Neuronal stem cell (in vitro differentiated cells): ENCODE measurements at regions not wholly inside any gene's neighbourhood (a gene's known extent, or its start where the extent isn't known, plus 50 kb on each side); places are given as distances from the start of the nearest gene placed in this dataset.

Experiments
- DNase-seq: peaks from one replicate; pipeline ENCODE4 v3.0.0-alpha.2; 2013; ENCODE audit warnings: low spot score
- H2AFZ ChIP-seq: one replicate; pipeline ENCODE4 v1.6.1; 2013; ENCODE audit warnings: mild to moderate bottlenecking, low read length, inconsistent platforms
- H2AK5ac ChIP-seq: 2 replicates; pipeline ENCODE4 v1.6.1; 2013; ENCODE audit warnings: low read depth, mild to moderate bottlenecking, inconsistent platforms, low read length, moderate library complexity, mixed read lengths
- H2BK120ac ChIP-seq: 2 replicates; pipeline ENCODE4 v1.6.1; 2013; ENCODE audit warnings: low read depth, mild to moderate bottlenecking, inconsistent platforms, low read length, moderate library complexity, mixed read lengths
- H2BK12ac ChIP-seq: one replicate; pipeline ENCODE4 v1.6.1; 2013; ENCODE audit warnings: low read length, inconsistent platforms
- H2BK15ac ChIP-seq: 2 replicates; pipeline ENCODE4 v1.6.1; 2013; ENCODE audit warnings: mild to moderate bottlenecking, low read length, inconsistent platforms, mixed read lengths
- H2BK5ac ChIP-seq: one replicate; pipeline ENCODE4 v1.6.1; 2013; ENCODE audit warnings: inconsistent platforms, mild to moderate bottlenecking, low read length, moderate library complexity
- H3K14ac ChIP-seq: one replicate; pipeline ENCODE4 v1.6.1; 2013; ENCODE audit warnings: low read length, inconsistent platforms
- H3K18ac ChIP-seq: 2 replicates; pipeline ENCODE4 v1.6.1; 2013; ENCODE audit warnings: low read length, inconsistent platforms
- H3K23ac ChIP-seq: 2 replicates; pipeline ENCODE4 v1.6.1; 2013; ENCODE audit warnings: low read depth, mild to moderate bottlenecking, mixed read lengths, low read length, inconsistent platforms; ENCODE audit not compliant: poor library complexity
- H3K27ac ChIP-seq: replicated peaks from 3 replicates; pipeline ENCODE4 v1.5.1; 2013; ENCODE audit warnings: low read length, inconsistent platforms
- H3K27me3 ChIP-seq, 3 experiments: 2 replicates each; pipeline ENCODE4 v1.6.1; 2013; ENCODE audit warnings: low read length in 3 of 3, mild to moderate bottlenecking in 2 of 3, inconsistent platforms in 1 of 3, low read depth in 1 of 3, mixed read lengths in 1 of 3, moderate library complexity in 1 of 3; ENCODE audit not compliant: control insufficient read depth in 3 of 3, insufficient read depth in 3 of 3
- H3K36me3 ChIP-seq, 2 donors: replicated peaks in 1 of 2; 2 replicates each; pipeline ENCODE4 v1.6.1; 2013; ENCODE audit warnings: low read length in 2 of 2; ENCODE audit not compliant: control insufficient read depth in 2 of 2, insufficient read depth in 2 of 2
- H3K4ac ChIP-seq: 2 replicates; pipeline ENCODE4 v1.6.1; 2013; ENCODE audit warnings: inconsistent platforms, mild to moderate bottlenecking, low read length, moderate library complexity
- H3K4me1 ChIP-seq, 2 donors: 1 replicate in 1 of 2; 2 replicates in 1 of 2; pipeline ENCODE4 v1.6.1; 2013; ENCODE audit warnings: low read length in 2 of 2, low read depth in 1 of 2; ENCODE audit not compliant: control insufficient read depth in 2 of 2, insufficient read depth in 1 of 2
- H3K4me2 ChIP-seq: one replicate; pipeline ENCODE4 v1.6.1; 2013; ENCODE audit warnings: mild to moderate bottlenecking, low read length, inconsistent platforms; ENCODE audit not compliant: insufficient read depth, poor library complexity, severe bottlenecking
- H3K4me3 ChIP-seq, 2 donors: 2 replicates each; pipeline ENCODE4 v1.5.1; 2013; ENCODE audit warnings: low read length in 2 of 2, mild to moderate bottlenecking in 2 of 2, inconsistent platforms in 1 of 2, moderate library complexity in 1 of 2
- H3K79me1 ChIP-seq: one replicate; pipeline ENCODE4 v1.6.1; 2013; ENCODE audit warnings: low read depth, mild to moderate bottlenecking, inconsistent platforms, low read length, moderate library complexity
- H3K9ac ChIP-seq: one replicate; pipeline ENCODE4 v1.6.1; 2013; ENCODE audit warnings: mild to moderate bottlenecking, low read depth, low read length, inconsistent platforms; ENCODE audit not compliant: poor library complexity
- H3K9me3 ChIP-seq, 2 donors: replicated peaks in 1 of 2; 2 replicates each; pipeline versions ENCODE3 to v1.6.1; 2013; ENCODE audit warnings: low read length in 2 of 2, mild to moderate bottlenecking in 2 of 2, inconsistent platforms in 1 of 2, low read depth in 1 of 2, mixed read lengths in 1 of 2, moderate library complexity in 1 of 2; ENCODE audit not compliant: control insufficient read depth in 2 of 2, insufficient read depth in 1 of 2
- H4K8ac ChIP-seq: one replicate; pipeline ENCODE4 v1.6.1; 2013; ENCODE audit warnings: low read depth, mild to moderate bottlenecking, inconsistent platforms, low read length, moderate library complexity
- H4K91ac ChIP-seq: one replicate; pipeline ENCODE4 v1.6.1; 2013; ENCODE audit warnings: low read length, low read depth, mild to moderate bottlenecking, inconsistent platforms; ENCODE audit not compliant: poor library complexity
- WGBS, 2 donors: extraction: QIAGEN DNeasy Blood & Tissue Kit; methylation state at CpG; one replicate each; pipeline ENCODE4 v1.1.7; 2013; ENCODE audit warnings: missing lambda C conversion rate in 2 of 2, mixed read lengths in 1 of 2; ENCODE audit not compliant: insufficient read length in 2 of 2, insufficient replicate concordance in 1 of 2; ENCODE audit errors: extremely low coverage in 2 of 2; 5-methylcytosine and 5-hydroxymethylcytosine counted together

GRCh38 chr4:77432717-77433417, 172.8 kb upstream of the CXCL13 start:
- no peaks in the 10 kb centered on the region for H3K36me3 ChIP-seq
- H3K9ac ChIP-seq: no peak overlapping the region
- no peak overlapping the region for H2BK12ac ChIP-seq
- peaks cover 0 to 2% of the 10 kb centered on the region in 2 donors for H3K4me1 ChIP-seq
- no peak overlapping the region for H3K4me2 ChIP-seq
- no peak overlapping the region for H2AFZ ChIP-seq
- H2BK120ac ChIP-seq: no peak overlapping the region
- H4K8ac ChIP-seq: no peak overlapping the region
- H3K14ac ChIP-seq: no peak overlapping the region
- no peaks in the 10 kb centered on the region for H3K27me3 ChIP-seq
- H3K23ac ChIP-seq: no peak overlapping the region
- H2AK5ac ChIP-seq: no peak overlapping the region
- DNase-seq: no peak
- no peak overlapping the region for H3K4me3 ChIP-seq
- no peak overlapping the region for H4K91ac ChIP-seq
- H2BK15ac ChIP-seq: no peak overlapping the region
- H3K4ac ChIP-seq: no peak overlapping the region
- H3K27ac ChIP-seq: no peak overlapping the region
- H3K18ac ChIP-seq: no peak overlapping the region
- H2BK5ac ChIP-seq: no peak overlapping the region
- WGBS, 2 donors: no CpG with 5 or more reads among the region's 3 CpGs
- H3K79me1 ChIP-seq: no peaks in the 10 kb centered on the region
- no peaks in the 10 kb centered on the region for H3K9me3 ChIP-seq

- H3K79me1 ChIP-seq: no peaks in the 10 kb centered on the region
- no peak overlapping the region for H3K14ac ChIP-seq
- no peak overlapping the region for H2BK12ac ChIP-seq
- H2BK120ac ChIP-seq: no peak overlapping the region
- H3K27ac ChIP-seq: no peak overlapping the region
- H4K91ac ChIP-seq: no peak overlapping the region
- no peak overlapping the region for H4K8ac ChIP-seq
- WGBS, 2 donors: no CpG with 5 or more reads among the region's 2 CpGs
- H3K4me3 ChIP-seq: no peak overlapping the region
- no peak overlapping the region for H2BK15ac ChIP-seq
- H2AK5ac ChIP-seq: no peak overlapping the region
- DNase-seq: peak; percentile 30
- H3K27me3 ChIP-seq: no peaks in the 10 kb centered on the region
- H3K4me2 ChIP-seq: no peak overlapping the region
- no peak overlapping the region for H2BK5ac ChIP-seq
- H3K18ac ChIP-seq: no peak overlapping the region
- no peak overlapping the region for H2AFZ ChIP-seq
- H3K9ac ChIP-seq: no peak overlapping the region
- no peaks in the 10 kb centered on the region for H3K9me3 ChIP-seq
- no peaks in the 10 kb centered on the region for H3K36me3 ChIP-seq
- no peak overlapping the region for H3K4ac ChIP-seq
- H3K23ac ChIP-seq: no peak overlapping the region
- peaks cover 0 to 2% of the 10 kb centered on the region in 2 donors for H3K4me1 ChIP-seq
Measured at GRCh38 chr4:77433418-77433733, 172.2 kb upstream of the CXCL13 start.

- Histone ChIP-seq H3K4me3 (no peak overlapping the region), H3K4me2 (no peak overlapping the region), H2AK5ac (no peak overlapping the region), H3K27me3 (no peaks in the 10 kb centered on the region), H3K4me1 (peaks cover 0 to 2% of the 10 kb centered on the region in 2 donors), H3K27ac (no peak overlapping the region), H2BK120ac (no peak overlapping the region), H2BK15ac (no peak overlapping the region), H3K23ac (no peak overlapping the region), H3K9ac (no peak overlapping the region), H3K4ac (no peak overlapping the region), H2BK12ac (no peak overlapping the region), H3K14ac (no peak overlapping the region), H3K79me1 (no peaks in the 10 kb centered on the region), H3K9me3 (no peaks in the 10 kb centered on the region), H2AFZ (no peak overlapping the region), H3K36me3 (no peaks in the 10 kb centered on the region), H4K91ac (no peak overlapping the region), H4K8ac (no peak overlapping the region), H3K18ac (no peak overlapping the region), H2BK5ac (no peak overlapping the region)
- WGBS, 2 donors: no CpG with 5 or more reads among the region's 10 CpGs
- no peak for DNase-seq
Measured at GRCh38 chr4:77434299-77435092, 171.1 kb upstream of the CXCL13 start.

GRCh38 chr4:77437079-77437478, 168.5 kb upstream of the CXCL13 start:
- Histone ChIP-seq H3K4ac (no peak overlapping the region), H3K23ac (no peak overlapping the region), H3K9me3 (no peaks in the 10 kb centered on the region), H3K79me1 (no peaks in the 10 kb centered on the region), H3K27me3 (no peaks in the 10 kb centered on the region), H2BK120ac (no peak overlapping the region), H2BK5ac (no peak overlapping the region), H4K91ac (no peak overlapping the region), H3K4me2 (no peak overlapping the region), H4K8ac (no peak overlapping the region), H3K4me3 (no peak overlapping the region), H3K27ac (no peak overlapping the region), H2AK5ac (no peak overlapping the region), H3K14ac (no peak overlapping the region), H3K9ac (no peak overlapping the region), H2AFZ (no peak overlapping the region), H2BK15ac (no peak overlapping the region), H3K4me1 (peaks cover 0 to 2% of the 10 kb centered on the region in 2 donors), H3K36me3 (no peaks in the 10 kb centered on the region), H2BK12ac (no peak overlapping the region), H3K18ac (no peak overlapping the region)
- DNase-seq: no peak
- no CpG with 5 or more reads among the region's 4 CpGs for WGBS, 2 donors
